Endothelial cell of umbilical vein (primary cell): ENCODE measurements at regions not wholly inside any gene's neighbourhood (a gene's known extent, or its start where the extent isn't known, plus 50 kb on each side); places are given as distances from the start of the nearest gene placed in this dataset.

Experiments
- BruUV-seq: library from RNA; stranded (reverse); fragments of 400-500 nt; replicated peaks from 2 replicates; lab custom pipeline; 2021; lab: Mats Ljungman, UMichigan
- CTCF ChIA-PET: fragments of 300-600, 350-600 bp; sonication (Branson Sonifier 250); formaldehyde crosslinking; loops from one replicate; lab custom pipeline; 2021; ENCODE audit warnings: antibody characterized with exemption, inconsistent platforms; lab: Charles Lee
- POLR2A ChIA-PET: fragments of 300-600, 350-600 bp; sonication (Branson Sonifier 250); formaldehyde crosslinking; loops from one replicate; lab custom pipeline; 2021; ENCODE audit warnings: antibody characterized with exemption, inconsistent platforms; lab: Charles Lee
- DNase-seq: peaks from one replicate; pipeline ENCODE4 v3.0.0-alpha.2; 2011; ENCODE audit warnings: low read depth, low spot score
- FAIRE-seq: peaks from 2 replicates; lab custom pipeline; 2011; peaks lifted over from hg19 to GRCh38; lab: Jason Lieb, UNC
- H2AFZ ChIP-seq: 2 replicates; pipeline ENCODE4 v1.6.0; 2012; ENCODE audit warnings: low read depth, low read length, control low read depth, inconsistent platforms
- H3K27ac ChIP-seq: 2 replicates; pipeline ENCODE4 v1.5.1; 2011; ENCODE audit warnings: low read depth, mild to moderate bottlenecking, control low read depth, low read length, moderate library complexity; ENCODE audit not compliant: insufficient read depth
- H3K27me3 ChIP-seq, 2 experiments: 2 replicates each; pipeline versions ENCODE4 v1.6.0 to v1.6.1; 2011; ENCODE audit warnings: low read length in 2 of 2, mixed read lengths in 1 of 2; ENCODE audit not compliant: control insufficient read depth in 2 of 2, insufficient read depth in 2 of 2
- H3K36me3 ChIP-seq, 2 experiments: 2 replicates in 1 of 2; 3 replicates in 1 of 2; pipeline ENCODE4 v1.5.1; 2011; ENCODE audit warnings: low read length in 2 of 2, mild to moderate bottlenecking in 1 of 2, moderate library complexity in 1 of 2; ENCODE audit not compliant: control insufficient read depth in 2 of 2, insufficient read depth in 2 of 2; ENCODE audit errors: extremely low read depth in 1 of 2
- H3K4me1 ChIP-seq: 3 replicates; pipeline ENCODE4 v1.5.1; 2011; ENCODE audit warnings: mild to moderate bottlenecking, low read length; ENCODE audit not compliant: control insufficient read depth, insufficient read depth; ENCODE audit errors: extremely low read depth
- H3K4me2 ChIP-seq: 2 replicates; pipeline ENCODE4 v1.6.1; 2011; ENCODE audit warnings: low read length, control low read depth, mixed read lengths; ENCODE audit not compliant: insufficient read depth
- H3K4me3 ChIP-seq, 3 experiments: fragments of 200-600 bp in 1 of 3; sonication (generic), shearing (Covaris generic) in 1 of 3; replicated peaks in 1 of 3; 2 replicates each; pipeline ENCODE4 v1.5.1; 2011 to 2016; ENCODE audit warnings: control low read depth in 3 of 3, low read length in 3 of 3, mild to moderate bottlenecking in 2 of 3, inconsistent platforms in 1 of 3, low read depth in 1 of 3, moderate library complexity in 1 of 3; ENCODE audit not compliant: insufficient read depth in 1 of 3
- H3K79me2 ChIP-seq: 2 replicates; pipeline ENCODE4 v1.6.0; 2012; ENCODE audit warnings: low read length, inconsistent platforms; ENCODE audit not compliant: control insufficient read depth, insufficient read depth
- H3K9ac ChIP-seq: replicated peaks from 2 replicates; pipeline ENCODE3; 2011; ENCODE audit warnings: low read length, control low read depth; ENCODE audit not compliant: insufficient read depth; ENCODE audit errors: extremely low read depth
- H3K9me1 ChIP-seq: replicated peaks from 3 replicates; pipeline ENCODE4 v1.6.0; 2011; ENCODE audit warnings: mild to moderate bottlenecking, low read length; ENCODE audit not compliant: control insufficient read depth, insufficient read depth; ENCODE audit errors: extremely low read depth
- H3K9me3 ChIP-seq: replicated peaks from 2 replicates; pipeline ENCODE4 v1.5.1; 2012; ENCODE audit warnings: low read length, inconsistent platforms; ENCODE audit not compliant: control insufficient read depth, insufficient read depth
- H4K20me1 ChIP-seq: replicated peaks from 2 replicates; pipeline ENCODE3; 2011; ENCODE audit warnings: mild to moderate bottlenecking, low read length; ENCODE audit not compliant: control insufficient read depth, insufficient read depth; ENCODE audit errors: extremely low read depth
- EZH2 ChIP-seq: IDR thresholded peaks from 2 replicates; pipeline ENCODE4 v1.6.1; 2012; ENCODE audit warnings: borderline replicate concordance, low read depth, mild to moderate bottlenecking, moderate library complexity, low read length, inconsistent platforms; ENCODE audit not compliant: severe bottlenecking
- FOS ChIP-seq: IDR thresholded peaks from 2 replicates; pipeline ENCODE4 v1.6.1; 2011; ENCODE audit warnings: mild to moderate bottlenecking, low read length, moderate library complexity, borderline replicate concordance; ENCODE audit not compliant: insufficient read depth
- GATA2 ChIP-seq: IDR thresholded peaks from 2 replicates; pipeline ENCODE4 v1.7.0; 2011; ENCODE audit warnings: low read depth, mild to moderate bottlenecking, moderate library complexity, mixed read lengths, low read length; ENCODE audit not compliant: insufficient read length, insufficient read depth
- JUN ChIP-seq: IDR thresholded peaks from 2 replicates; pipeline ENCODE4 v1.6.1; 2011; ENCODE audit warnings: borderline replicate concordance, low read depth; ENCODE audit not compliant: insufficient read length, insufficient read depth
- MYC ChIP-seq: IDR thresholded peaks from one replicate; pipeline ENCODE4 v1.6.1; 2011; ENCODE audit warnings: mild to moderate bottlenecking, low read depth, low read length
- POLR2A ChIP-seq: IDR thresholded peaks from 2 replicates; pipeline ENCODE4 v1.6.1; 2012; ENCODE audit warnings: low read depth, mild to moderate bottlenecking, control low read depth, low read length
- POLR2AphosphoS5 ChIP-seq: IDR thresholded peaks from 2 replicates; pipeline ENCODE4 v1.6.1; 2012; ENCODE audit warnings: low read depth, mild to moderate bottlenecking, control low read depth, low read length, moderate library complexity; ENCODE audit not compliant: insufficient read depth
- dilution Hi-C: fragments of 300-500 bp; cut with MboI; formaldehyde crosslinking; loops from one replicate; pipeline ENCODE4 v1.15.0; 2019; ENCODE audit warnings: low sequenced_read_pairs; ENCODE audit not compliant: extremely low pct_ligation_motif_present
- intact Hi-C: fragments of 100-400 bp; cut with micrococcal nuclease; formaldehyde crosslinking; loops from one replicate; pipeline ENCODE4 v1.10.0; 2022
- TF ChIP-seq, protein P1 (sequence below): IDR thresholded peaks from 2 replicates; pipeline ENCODE4 v1.6.1; 2011; ENCODE audit not compliant: insufficient read depth, insufficient read length
- TF ChIP-seq, protein P2 (sequence below), 2 donors: IDR thresholded peaks; 1 replicate in 1 of 2; 2 replicates in 1 of 2; pipeline ENCODE4 v1.5.1; 2011; ENCODE audit warnings: low read length in 2 of 2, mild to moderate bottlenecking in 2 of 2, moderate library complexity in 2 of 2, control low read depth in 1 of 2, inconsistent platforms in 1 of 2, low read depth in 1 of 2; ENCODE audit not compliant: insufficient read depth in 1 of 2; ENCODE audit errors: extremely low read depth in 1 of 2

DNA sequence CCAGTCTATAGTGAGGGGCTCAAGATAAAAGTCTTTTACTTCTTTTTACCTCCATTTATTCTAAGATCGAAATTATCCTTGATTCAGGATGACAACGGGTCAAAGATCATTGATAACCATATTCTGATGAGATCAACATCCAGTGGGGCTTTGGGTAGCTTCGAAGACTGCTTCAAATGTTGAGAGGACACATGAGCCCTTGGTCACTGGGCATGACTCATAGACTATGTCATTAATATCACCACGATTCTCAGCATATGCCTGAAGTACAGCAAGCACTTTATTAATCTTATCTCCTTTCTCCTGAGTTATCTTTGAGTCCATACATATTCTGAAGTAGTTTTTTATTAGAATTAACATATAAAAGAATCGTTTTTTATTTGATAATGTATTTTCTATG is 117.1 kb upstream of the DAB2 start:
- ChIA-PET POLR2A (interaction anchor here (1.6 to 3.2 kb wide), 3 partner anchors 16 to 118 kb away, joined by 4 to 50 read pairs (median 17); partner anchors contain the start of gene DAB2), CTCF (interaction anchor here (0.8 to 4.5 kb wide), 14 partner anchors 10 to 166 kb away, joined by 3 to 92 read pairs (median 6); partner anchors contain the start of gene DAB2)
- dilution Hi-C loops: loop anchor here (25.0 kb wide), 1 partner anchor 130 kb away; the partner anchor contains the start of gene DAB2
- H3K9me3 ChIP-seq: no peaks in the 10 kb centered on the region
- H3K9ac ChIP-seq: no peak overlapping the region
- H3K4me1 ChIP-seq: peaks cover 34% of the 10 kb centered on the region
- no peaks in the 10 kb centered on the region for H3K36me3 ChIP-seq
- no peaks in the 10 kb centered on the region for H4K20me1 ChIP-seq
- BruUV-seq: no TSS peak
- no peaks in the 10 kb centered on the region for H3K9me1 ChIP-seq
- no peak overlapping the region for H2AFZ ChIP-seq
- peak; percentile 69 for FAIRE-seq
- DNase-seq: peak; percentile 41
- no peak for TF ChIP-seq POLR2A
- TF ChIP-seq JUN: peak; percentile 44
- no peak for TF ChIP-seq POLR2AphosphoS5
- TF ChIP-seq, protein P1, sequence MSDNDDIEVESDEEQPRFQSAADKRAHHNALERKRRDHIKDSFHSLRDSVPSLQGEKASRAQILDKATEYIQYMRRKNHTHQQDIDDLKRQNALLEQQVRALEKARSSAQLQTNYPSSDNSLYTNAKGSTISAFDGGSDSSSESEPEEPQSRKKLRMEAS: no peak
- TF ChIP-seq EZH2: no peak
- peak; percentile 57 for TF ChIP-seq FOS
- no peak for TF ChIP-seq MYC
- peak overlapping the region; percentile 92 for H3K27ac ChIP-seq
- H3K27me3 ChIP-seq: no peaks in the 10 kb centered on the region
- intact Hi-C loops: loop anchor here (10.0 kb wide), 1 partner anchor 467 kb away; the partner anchor contains the start of gene RICTOR
- H3K79me2 ChIP-seq: no peaks in the 10 kb centered on the region
- H3K4me3 ChIP-seq: no peak overlapping the region
- H3K4me2 ChIP-seq: peak overlapping the region; percentile 88

DNA sequence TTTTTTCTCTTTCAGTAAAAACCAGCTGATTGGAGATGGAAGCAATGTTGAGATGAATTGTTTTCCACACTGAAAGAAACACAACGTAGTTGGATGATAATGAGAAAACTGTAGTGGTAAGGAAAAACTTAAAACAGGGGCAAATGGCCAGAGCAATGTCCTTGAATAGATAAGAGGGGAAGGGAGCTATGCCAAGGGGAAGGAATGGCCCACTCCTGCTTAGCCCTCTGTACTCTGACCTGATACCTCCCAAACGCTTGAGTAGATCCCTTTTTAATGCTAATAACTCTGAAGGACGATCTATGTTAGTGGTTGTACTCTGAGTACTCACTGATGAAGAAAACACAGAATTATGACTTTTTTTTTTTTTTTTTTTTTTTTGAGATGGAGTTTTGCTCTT is 114.7 kb upstream of the DAB2 start:
- Histone ChIP-seq H3K27ac (no peak overlapping the region), H3K79me2 (no peaks in the 10 kb centered on the region), H4K20me1 (no peaks in the 10 kb centered on the region), H3K36me3 (no peaks in the 10 kb centered on the region), H3K9me1 (no peaks in the 10 kb centered on the region), H3K9ac (no peak overlapping the region), H3K4me3 (no peak overlapping the region), H3K4me1 (peaks cover 39% of the 10 kb centered on the region), H2AFZ (no peak overlapping the region), H3K27me3 (no peaks in the 10 kb centered on the region), H3K4me2 (no peak overlapping the region), H3K9me3 (no peaks in the 10 kb centered on the region)
- DNase-seq: no peak
- dilution Hi-C loops: loop anchor here (25.0 kb wide), 1 partner anchor 127 kb away; the partner anchor contains the start of gene DAB2
- POLR2A ChIA-PET: interaction anchor here (0.7 kb wide), 1 partner anchor 115 kb away, joined by 7 read pairs; the partner anchor contains the start of gene DAB2
- TF ChIP-seq, protein P2, sequence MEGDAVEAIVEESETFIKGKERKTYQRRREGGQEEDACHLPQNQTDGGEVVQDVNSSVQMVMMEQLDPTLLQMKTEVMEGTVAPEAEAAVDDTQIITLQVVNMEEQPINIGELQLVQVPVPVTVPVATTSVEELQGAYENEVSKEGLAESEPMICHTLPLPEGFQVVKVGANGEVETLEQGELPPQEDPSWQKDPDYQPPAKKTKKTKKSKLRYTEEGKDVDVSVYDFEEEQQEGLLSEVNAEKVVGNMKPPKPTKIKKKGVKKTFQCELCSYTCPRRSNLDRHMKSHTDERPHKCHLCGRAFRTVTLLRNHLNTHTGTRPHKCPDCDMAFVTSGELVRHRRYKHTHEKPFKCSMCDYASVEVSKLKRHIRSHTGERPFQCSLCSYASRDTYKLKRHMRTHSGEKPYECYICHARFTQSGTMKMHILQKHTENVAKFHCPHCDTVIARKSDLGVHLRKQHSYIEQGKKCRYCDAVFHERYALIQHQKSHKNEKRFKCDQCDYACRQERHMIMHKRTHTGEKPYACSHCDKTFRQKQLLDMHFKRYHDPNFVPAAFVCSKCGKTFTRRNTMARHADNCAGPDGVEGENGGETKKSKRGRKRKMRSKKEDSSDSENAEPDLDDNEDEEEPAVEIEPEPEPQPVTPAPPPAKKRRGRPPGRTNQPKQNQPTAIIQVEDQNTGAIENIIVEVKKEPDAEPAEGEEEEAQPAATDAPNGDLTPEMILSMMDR (IDR thresholded peaks at IDR 0.05; ENCODE audit: extremely low read depth in 1 of 2, insufficient read depth in 1 of 2, low read depth in 1 of 2, low read length in 2 of 2): no peak
- TF ChIP-seq, protein P1: no peak
- TF ChIP-seq GATA2 (no peak), FOS (no peak), POLR2AphosphoS5 (no peak)
- CTCF ChIA-PET: interaction anchor here (1.1 to 1.9 kb wide), 2 partner anchors 115 to 163 kb away, joined by 4 to 5 read pairs; partner anchors contain the start of gene DAB2
- BruUV-seq: no TSS peak
- no peak for FAIRE-seq
- intact Hi-C loops: no loop called here
